Osteoblast (primary cell): ENCODE measurements at regions not wholly inside any gene's neighbourhood (a gene's known extent, or its start where the extent isn't known, plus 50 kb on each side); places are given as distances from the start of the nearest gene placed in this dataset.

Experiments
- DNase-seq: peaks from one replicate; pipeline ENCODE4 v3.0.0; 2011; ENCODE audit warnings: low spot score, mixed read lengths; ENCODE audit not compliant: insufficient read length; ENCODE audit errors: missing footprints
- H2AFZ ChIP-seq: 2 replicates; pipeline ENCODE4 v1.6.0; 2011; ENCODE audit warnings: mild to moderate bottlenecking, low read length
- H3K27ac ChIP-seq: 2 replicates; pipeline ENCODE4 v1.5.1; 2011; ENCODE audit warnings: mild to moderate bottlenecking, low read depth, low read length, moderate library complexity
- H3K27me3 ChIP-seq: 2 replicates; pipeline ENCODE4 v1.6.0; 2012; ENCODE audit warnings: mild to moderate bottlenecking, control low read depth, inconsistent platforms, low read length, moderate library complexity; ENCODE audit not compliant: insufficient read depth
- H3K36me3 ChIP-seq: 2 replicates; pipeline ENCODE4 v1.5.1; 2011; ENCODE audit warnings: mild to moderate bottlenecking, low read length, control low read depth, moderate library complexity; ENCODE audit not compliant: insufficient read depth
- H3K4me1 ChIP-seq: 2 replicates; pipeline ENCODE4 v1.5.1; 2011; ENCODE audit warnings: mild to moderate bottlenecking, low read length, control low read depth, moderate library complexity; ENCODE audit not compliant: insufficient read depth
- H3K4me2 ChIP-seq: 2 replicates; pipeline ENCODE4 v1.6.0; 2011; ENCODE audit warnings: mild to moderate bottlenecking, low read length; ENCODE audit not compliant: insufficient read depth
- H3K4me3 ChIP-seq: fragments of 200-600 bp; sonication (generic); 3 replicates; pipeline ENCODE4 v1.5.1; 2012; ENCODE audit warnings: mild to moderate bottlenecking, low read length, inconsistent platforms; ENCODE audit not compliant: insufficient read depth
- H3K79me2 ChIP-seq: 2 replicates; pipeline ENCODE4 v1.6.0; 2012; ENCODE audit warnings: mild to moderate bottlenecking, low read length, control low read depth, inconsistent platforms; ENCODE audit not compliant: insufficient read depth
- H3K9me3 ChIP-seq: 2 replicates; pipeline ENCODE4 v1.5.1; 2011; ENCODE audit warnings: low read depth, low read length, control low read depth
- H4K20me1 ChIP-seq: 2 replicates; pipeline ENCODE4 v1.6.0; 2012; ENCODE audit warnings: mild to moderate bottlenecking, low read length, control low read depth; ENCODE audit not compliant: insufficient read depth
- CTCF ChIP-seq: IDR thresholded peaks from 2 replicates; pipeline ENCODE4 v1.5.1; 2011; ENCODE audit warnings: mild to moderate bottlenecking, low read depth, low read length, moderate library complexity; ENCODE audit errors: extremely low read depth

DNA sequence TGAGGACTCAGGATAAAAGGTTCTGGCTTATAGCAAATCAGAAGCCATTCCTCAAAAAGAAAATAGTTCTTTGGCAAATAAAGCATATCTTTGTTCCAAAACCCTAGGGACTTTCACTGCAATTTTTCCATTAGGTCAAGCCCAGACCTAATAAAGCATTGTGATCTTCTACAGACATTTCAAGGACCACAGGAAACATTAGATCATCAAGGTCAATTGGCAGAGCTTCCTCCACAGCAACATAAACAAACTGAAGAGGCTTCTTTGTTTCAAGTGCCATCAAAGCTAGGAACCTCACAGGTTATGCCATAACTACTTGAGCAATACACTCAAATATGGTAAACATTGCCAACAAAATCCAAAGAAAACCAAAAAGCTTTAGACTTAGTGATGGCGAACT, 144.9 kb downstream of the ANXA5 start:
- no peaks in the 10 kb centered on the region for H4K20me1 ChIP-seq
- TF ChIP-seq CTCF: no peak
- H3K9me3 ChIP-seq: no peaks in the 10 kb centered on the region
- no peaks in the 10 kb centered on the region for H3K4me1 ChIP-seq
- no peak overlapping the region for H3K4me3 ChIP-seq
- no peak overlapping the region for H3K27ac ChIP-seq
- H3K36me3 ChIP-seq: no peaks in the 10 kb centered on the region
- H3K79me2 ChIP-seq: no peaks in the 10 kb centered on the region
- DNase-seq: no peak
- no peak overlapping the region for H2AFZ ChIP-seq
- H3K4me2 ChIP-seq: no peak overlapping the region
- H3K27me3 ChIP-seq: no peaks in the 10 kb centered on the region

GRCh38 chr4:121551271-121551670, 145.5 kb downstream of the ANXA5 start:
- H3K9me3 ChIP-seq: no peaks in the 10 kb centered on the region
- H3K4me2 ChIP-seq: no peak overlapping the region
- H4K20me1 ChIP-seq: no peaks in the 10 kb centered on the region
- no peak overlapping the region for H3K4me3 ChIP-seq
- H3K4me1 ChIP-seq: no peaks in the 10 kb centered on the region
- no peaks in the 10 kb centered on the region for H3K27me3 ChIP-seq
- no peaks in the 10 kb centered on the region for H3K79me2 ChIP-seq
- H3K27ac ChIP-seq: no peak overlapping the region
- TF ChIP-seq CTCF: no peak
- H3K36me3 ChIP-seq: no peaks in the 10 kb centered on the region
- no peak overlapping the region for H2AFZ ChIP-seq
- DNase-seq: no peak

DNA sequence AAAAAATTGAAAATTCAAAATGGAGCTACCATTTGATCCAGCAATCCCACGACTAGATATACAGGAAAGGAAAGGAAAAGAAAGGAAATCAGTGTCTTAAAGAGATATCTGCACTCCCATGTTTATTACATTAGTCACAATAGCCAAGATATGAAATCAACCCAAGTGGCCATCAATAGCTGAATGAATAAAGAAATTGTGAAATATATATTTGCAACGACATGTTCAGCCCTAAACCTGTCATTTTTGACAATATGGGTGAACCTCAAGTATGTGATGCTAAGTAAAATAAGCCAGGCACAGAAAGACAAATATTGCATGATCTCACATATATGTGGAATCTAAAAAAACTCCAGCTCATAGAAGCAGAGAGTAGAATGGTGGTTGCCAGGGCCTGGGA, 155.1 kb downstream of the ANXA5 start:
- Histone ChIP-seq H3K27ac (no peak overlapping the region), H3K9me3 (no peaks in the 10 kb centered on the region), H3K4me1 (no peaks in the 10 kb centered on the region), H2AFZ (no peak overlapping the region), H3K4me2 (no peak overlapping the region), H3K4me3 (no peak overlapping the region), H3K36me3 (no peaks in the 10 kb centered on the region), H4K20me1 (no peaks in the 10 kb centered on the region), H3K27me3 (no peaks in the 10 kb centered on the region), H3K79me2 (no peaks in the 10 kb centered on the region)
- TF ChIP-seq CTCF: no peak
- DNase-seq: no peak

- no peaks in the 10 kb centered on the region for H3K27me3 ChIP-seq
- H4K20me1 ChIP-seq: no peaks in the 10 kb centered on the region
- TF ChIP-seq CTCF: no peak
- H3K79me2 ChIP-seq: no peaks in the 10 kb centered on the region
- H3K4me2 ChIP-seq: no peak overlapping the region
- H3K4me3 ChIP-seq: no peak overlapping the region
- H3K9me3 ChIP-seq: no peaks in the 10 kb centered on the region
- H2AFZ ChIP-seq: no peak overlapping the region
- no peak overlapping the region for H3K27ac ChIP-seq
- no peaks in the 10 kb centered on the region for H3K4me1 ChIP-seq
- DNase-seq: no peak
- H3K36me3 ChIP-seq: no peaks in the 10 kb centered on the region
Measured at GRCh38 chr4:121535351-121535750, 154.5 kb upstream of the QRFPR start.
